ENCODE measurements at regions not wholly inside any gene's neighbourhood (a gene's known extent, or its start where the extent isn't known, plus 50 kb on each side); places are given as distances from the start of the nearest gene placed in this dataset.
A peak's percentile ranks its signal among the peaks of the same experiment; 100 is the strongest.
"Not testable (repeated sequence)": the region's sequence is repeated elsewhere in the genome, so short reads cannot be mapped to it uniquely, and the experiment has no call there.

GRCh38 chr6:27154696-27155095 lies 92.8 kb upstream of the PRSS16 start:
- no peaks in the 10 kb centered on the region for H3K36me3 ChIP-seq (replicated peaks)
- in situ Hi-C loops (cut with MboI; ENCODE audit: low sequenced_read_pairs): loop anchor here (5.0 kb wide), 1 partner anchor 738 kb away; a partner anchor contains a TSS
- no peaks in the 10 kb centered on the region for H3K4me1 ChIP-seq
- no peak for DNase-seq (ENCODE audit: low spot score in 2 of 2)
- no peaks in the 10 kb centered on the region for H3K9me3 ChIP-seq
- H3K27me3 ChIP-seq (ENCODE audit: low read depth): no peaks in the 10 kb centered on the region
- no peak overlapping the region for H3K4me3 ChIP-seq

DNA sequence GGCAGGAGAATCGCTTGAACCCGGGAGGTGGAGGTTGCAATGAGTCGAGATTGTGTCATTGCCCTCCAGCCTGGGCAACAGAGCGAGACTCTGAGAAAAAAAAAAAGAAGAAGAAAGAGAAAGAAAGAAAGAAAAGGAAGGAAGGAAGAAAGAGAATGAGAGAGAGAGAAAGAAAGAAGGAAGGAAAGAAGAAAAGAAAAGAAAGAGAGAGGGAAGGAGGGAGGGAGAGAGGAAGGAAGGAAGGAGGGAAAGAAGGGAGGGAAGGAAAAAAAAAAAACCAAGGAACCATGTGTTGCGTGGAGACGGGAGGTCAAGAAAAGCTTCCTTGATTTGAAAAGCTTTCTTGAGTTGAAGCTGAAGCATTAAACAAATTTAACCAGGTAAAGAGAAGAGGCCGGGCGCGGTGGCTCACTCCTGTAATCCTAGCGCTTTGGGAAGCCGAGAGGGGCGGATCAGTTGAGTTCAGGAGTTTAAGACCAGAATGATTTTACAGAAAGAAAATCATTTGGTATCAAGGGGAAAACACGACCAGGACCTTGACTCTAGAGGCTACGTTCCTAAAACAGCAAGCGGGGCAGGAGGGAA lies 90.5 kb upstream of the PRSS16 start:
- Histone ChIP-seq H3K4me3 (peak overlapping the region; percentile 31), H3K36me3 (replicated peaks) (no peaks in the 10 kb centered on the region), H3K27me3 (ENCODE audit: low read depth) (no peaks in the 10 kb centered on the region), H3K9me3 (no peaks in the 10 kb centered on the region), H3K4me1 (no peaks in the 10 kb centered on the region; the same call in 1 of the 2 replicates)
- DNase-seq (ENCODE audit: low spot score in 2 of 2): peak in 1 of 2 experiments; percentile 35
- in situ Hi-C loops (cut with MboI; ENCODE audit: low sequenced_read_pairs): loop anchor here (5.0 kb wide), 1 partner anchor 735 kb away; a partner anchor contains a TSS

DNA sequence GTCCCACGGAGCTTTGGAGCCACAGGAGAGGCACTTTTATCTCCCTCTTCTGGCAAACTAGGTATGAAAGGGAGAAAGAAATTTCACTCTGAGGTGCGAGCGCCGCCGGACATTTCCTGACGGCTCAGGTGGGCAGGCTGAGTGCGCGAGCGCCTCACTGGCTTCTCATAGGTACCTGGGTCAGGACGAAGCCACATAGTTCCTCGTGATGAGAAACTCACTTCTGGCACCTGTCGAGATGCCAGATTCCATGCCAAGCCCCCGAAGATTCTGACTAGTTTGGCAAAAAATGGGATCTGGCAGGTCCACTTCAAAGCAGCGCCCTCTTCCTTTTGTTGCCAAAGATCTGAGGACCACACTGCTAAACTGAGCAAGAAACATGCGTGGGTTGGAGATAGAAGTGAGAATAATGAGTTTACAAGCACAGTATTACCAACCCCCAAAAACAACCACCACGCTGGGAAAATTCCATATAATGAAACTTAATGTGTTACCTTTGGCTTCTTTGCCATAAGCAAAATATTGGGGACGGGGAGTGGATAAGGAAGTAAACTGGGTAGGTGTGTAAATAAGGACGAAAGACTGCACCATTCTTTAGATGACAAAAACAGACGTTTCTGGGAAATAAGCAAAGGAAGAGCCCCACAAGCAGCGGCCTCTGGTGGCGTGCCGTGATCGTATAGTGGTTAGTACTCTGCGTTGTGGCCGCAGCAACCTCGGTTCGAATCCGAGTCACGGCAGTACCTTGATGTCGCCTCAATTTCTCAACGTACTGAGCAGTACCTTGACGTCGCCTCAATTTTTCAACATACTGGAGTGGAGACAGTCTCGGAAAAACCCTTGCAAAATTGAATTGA lies 89.8 kb upstream of the PRSS16 start:
- Histone ChIP-seq H3K36me3 (replicated peaks) (no peaks in the 10 kb centered on the region), H3K27me3 (ENCODE audit: low read depth) (no peaks in the 10 kb centered on the region), H3K4me3 (peak overlapping the region; percentile 31), H3K4me1 (no peaks in the 10 kb centered on the region; the same call in 1 of the 2 replicates), H3K9me3 (no peaks in the 10 kb centered on the region)
- in situ Hi-C loops (cut with MboI; ENCODE audit: low sequenced_read_pairs): loop anchor here (5.0 kb wide), 1 partner anchor 735 kb away; a partner anchor contains a TSS
- DNase-seq (ENCODE audit: low spot score in 2 of 2): peak; percentile 67 to 84

GRCh38 chr6:27158316-27158643 lies 89.2 kb upstream of the PRSS16 start:
- no peak overlapping the region; the same call in 1 of the 2 replicates for H3K4me3 ChIP-seq
- in situ Hi-C loops (cut with MboI; ENCODE audit: low sequenced_read_pairs): loop anchor here (5.0 kb wide), 1 partner anchor 734 kb away; a partner anchor contains a TSS
- DNase-seq (ENCODE audit: low spot score in 2 of 2): no peak

GRCh38 chr6:27159725-27160124 lies 87.8 kb upstream of the PRSS16 start:
- DNase-seq (ENCODE audit: low spot score in 2 of 2): no peak
- H3K36me3 ChIP-seq (replicated peaks): no peaks in the 10 kb centered on the region
- in situ Hi-C loops (cut with MboI; ENCODE audit: low sequenced_read_pairs): loop anchor here (5.0 kb wide), 1 partner anchor 733 kb away; a partner anchor contains a TSS
- no peaks in the 10 kb centered on the region; the same call in 1 of the 2 replicates for H3K4me1 ChIP-seq
- no peak overlapping the region for H3K4me3 ChIP-seq
- no peaks in the 10 kb centered on the region for H3K9me3 ChIP-seq
- no peaks in the 10 kb centered on the region for H3K27me3 ChIP-seq (ENCODE audit: low read depth)

More at GRCh38 chr6:27158316-27158643, 89.2 kb upstream of the PRSS16 start:
- H3K9me3 ChIP-seq: no peaks in the 10 kb centered on the region
- H3K27me3 ChIP-seq (ENCODE audit: low read depth): no peaks in the 10 kb centered on the region
- no peaks in the 10 kb centered on the region; the same call in 1 of the 2 replicates for H3K4me1 ChIP-seq
- H3K36me3 ChIP-seq (replicated peaks): no peaks in the 10 kb centered on the region

DNA sequence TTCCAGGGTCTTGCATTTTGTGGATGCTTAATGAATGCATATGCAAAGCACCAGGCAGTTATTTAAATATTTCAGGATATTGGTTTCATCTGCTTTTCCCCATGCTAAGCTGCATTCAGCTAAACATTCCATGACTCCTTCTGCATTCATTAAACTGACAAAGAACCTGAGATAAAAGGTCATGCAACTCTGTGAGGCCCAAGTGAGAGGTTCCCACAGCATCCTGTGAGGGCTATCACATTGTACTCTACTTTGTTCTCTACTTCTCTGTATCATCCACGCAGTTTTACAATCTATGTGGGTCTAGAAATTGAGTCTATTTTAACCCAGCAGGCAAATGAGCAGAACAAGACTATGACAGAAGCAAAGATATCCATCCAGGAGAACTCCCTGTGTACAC lies 86.4 kb upstream of the PRSS16 start:
- no peak overlapping the region for H3K4me3 ChIP-seq
- H3K4me1 ChIP-seq: no peaks in the 10 kb centered on the region; the same call in 1 of the 2 replicates
- no peak for DNase-seq (ENCODE audit: low spot score in 2 of 2)
- H3K36me3 ChIP-seq (replicated peaks): no peaks in the 10 kb centered on the region
- no peaks in the 10 kb centered on the region for H3K9me3 ChIP-seq
- in situ Hi-C loops (cut with MboI; ENCODE audit: low sequenced_read_pairs): no loop called here
- no peaks in the 10 kb centered on the region for H3K27me3 ChIP-seq (ENCODE audit: low read depth)

GRCh38 chr6:27161603-27161945 lies 85.9 kb upstream of the PRSS16 start:
- no peaks in the 10 kb centered on the region for H3K36me3 ChIP-seq (replicated peaks)
- H3K4me1 ChIP-seq: no peaks in the 10 kb centered on the region; the same call in 1 of the 2 replicates
- DNase-seq (ENCODE audit: low spot score in 2 of 2): no peak
- no peaks in the 10 kb centered on the region for H3K27me3 ChIP-seq (ENCODE audit: low read depth)
- in situ Hi-C loops (cut with MboI; ENCODE audit: low sequenced_read_pairs): no loop called here
- no peak overlapping the region for H3K4me3 ChIP-seq
- no peaks in the 10 kb centered on the region for H3K9me3 ChIP-seq

DNA sequence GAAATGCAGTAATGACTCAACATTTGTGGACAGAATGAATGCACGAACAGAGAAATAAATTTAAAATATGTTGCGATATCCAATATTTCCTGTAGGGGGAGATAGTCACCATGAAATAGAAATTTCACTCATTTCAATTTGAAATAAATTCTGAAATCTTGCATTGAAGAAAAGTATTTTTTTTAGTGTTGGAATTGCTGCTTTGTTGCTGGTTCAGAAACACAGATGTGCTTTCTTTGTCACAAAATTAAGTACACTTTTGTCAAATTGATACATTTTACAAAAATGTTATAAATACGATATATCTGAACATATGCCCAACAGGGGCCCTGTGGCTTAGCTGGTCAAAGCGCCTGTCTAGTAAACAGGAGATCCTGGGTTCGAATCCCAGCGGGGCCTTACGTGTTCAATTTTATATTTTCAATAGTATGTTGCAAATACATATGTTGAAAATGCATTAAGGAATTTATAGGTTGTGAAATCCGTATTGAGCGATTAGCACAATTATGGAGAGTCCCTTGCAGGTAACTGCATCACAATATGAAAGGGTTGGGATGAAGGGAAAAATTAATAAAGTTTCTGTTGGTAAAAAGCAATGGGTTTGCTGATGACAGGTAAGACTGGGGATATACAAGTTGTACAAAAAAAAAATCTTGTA lies 85.4 kb upstream of the PRSS16 start:
- no peaks in the 10 kb centered on the region for H3K36me3 ChIP-seq (replicated peaks)
- H3K4me3 ChIP-seq: no peak overlapping the region
- no peaks in the 10 kb centered on the region for H3K27me3 ChIP-seq (ENCODE audit: low read depth)
- DNase-seq (ENCODE audit: low spot score in 2 of 2): peak; percentile 51 to 78
- no peaks in the 10 kb centered on the region for H3K9me3 ChIP-seq
- H3K4me1 ChIP-seq: no peaks in the 10 kb centered on the region; the same call in 1 of the 2 replicates
- in situ Hi-C loops (cut with MboI; ENCODE audit: low sequenced_read_pairs): no loop called here

- no peaks in the 10 kb centered on the region; the same call in 1 of the 2 replicates for H3K4me1 ChIP-seq
- H3K36me3 ChIP-seq (replicated peaks): no peaks in the 10 kb centered on the region
- DNase-seq (ENCODE audit: low spot score in 2 of 2): no peak
- no peaks in the 10 kb centered on the region for H3K9me3 ChIP-seq
- in situ Hi-C loops (cut with MboI; ENCODE audit: low sequenced_read_pairs): no loop called here
- H3K4me3 ChIP-seq: no peak overlapping the region
- H3K27me3 ChIP-seq (ENCODE audit: low read depth): no peaks in the 10 kb centered on the region
Observed at GRCh38 chr6:27163834-27164233, 83.7 kb upstream of the PRSS16 start.

DNA sequence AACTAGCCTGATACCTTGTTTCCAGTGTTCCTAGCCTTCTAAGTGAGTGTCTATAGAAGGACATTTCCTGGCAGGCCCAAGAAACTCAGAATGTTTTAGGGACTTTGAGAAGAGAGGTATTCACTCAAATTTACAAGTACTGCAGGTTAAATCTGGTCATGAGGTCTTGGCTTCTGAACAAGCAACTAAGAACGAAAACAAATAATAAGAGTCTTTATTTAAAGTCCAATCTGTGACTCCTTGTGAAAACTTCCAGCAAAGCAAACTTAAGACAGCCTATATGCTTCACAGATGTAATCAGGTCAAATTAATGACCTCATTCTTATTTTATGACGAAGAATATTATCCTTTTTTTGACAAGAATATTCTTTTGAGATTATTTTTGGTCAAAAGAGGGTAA lies 79.4 kb upstream of the PRSS16 start:
- no peaks in the 10 kb centered on the region for H3K27me3 ChIP-seq (ENCODE audit: low read depth)
- no peak for DNase-seq (ENCODE audit: low spot score in 2 of 2)
- H3K36me3 ChIP-seq (replicated peaks): no peaks in the 10 kb centered on the region
- no peak overlapping the region for H3K4me3 ChIP-seq
- in situ Hi-C loops (cut with MboI; ENCODE audit: low sequenced_read_pairs): no loop called here
- no peaks in the 10 kb centered on the region for H3K4me1 ChIP-seq
- no peaks in the 10 kb centered on the region for H3K9me3 ChIP-seq

DNA sequence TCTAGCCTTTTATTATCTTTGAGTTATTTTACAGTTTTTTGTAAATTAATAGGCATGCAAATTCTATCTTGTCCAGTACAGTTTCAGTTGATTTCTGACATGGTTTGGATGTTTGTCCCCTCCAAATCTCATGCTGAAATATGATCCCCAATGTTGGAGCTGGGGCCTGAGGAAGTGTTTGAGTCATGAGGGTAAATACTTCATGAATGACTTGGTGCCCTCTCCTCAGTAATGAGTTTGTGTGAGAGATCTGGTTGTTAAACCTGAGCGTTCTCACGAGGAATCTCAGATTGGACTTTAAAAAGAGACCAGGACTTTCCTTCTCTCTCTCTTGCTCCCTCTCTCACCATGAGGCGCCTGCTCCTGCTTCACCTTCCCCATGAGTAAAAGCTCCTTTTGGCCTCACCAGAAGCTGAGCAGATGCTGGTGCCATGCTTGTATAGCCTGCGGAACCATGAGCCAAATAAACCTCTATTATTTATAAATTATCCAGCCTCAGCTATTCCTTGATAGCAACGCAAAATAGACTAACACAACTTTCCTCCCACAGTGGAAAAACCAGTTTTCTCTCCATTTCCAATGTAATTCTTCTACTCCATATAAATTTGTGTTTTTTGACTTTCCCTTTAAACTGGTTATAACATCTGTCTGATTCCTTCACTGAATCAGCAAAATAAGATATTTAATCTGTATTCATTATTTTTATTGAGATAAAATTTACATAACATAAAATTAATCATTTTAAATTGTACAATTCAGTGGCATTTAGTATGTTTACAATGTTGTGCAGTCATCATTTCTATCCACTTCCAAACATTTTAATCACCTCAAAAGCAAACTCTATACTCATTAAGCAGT lies 78.7 kb upstream of the PRSS16 start:
- Histone ChIP-seq H3K36me3 (replicated peaks) (no peaks in the 10 kb centered on the region), H3K9me3 (no peaks in the 10 kb centered on the region), H3K4me1 (no peaks in the 10 kb centered on the region), H3K4me3 (no peak overlapping the region), H3K27me3 (ENCODE audit: low read depth) (no peaks in the 10 kb centered on the region)
- DNase-seq (ENCODE audit: low spot score in 2 of 2): no peak
- in situ Hi-C loops (cut with MboI; ENCODE audit: low sequenced_read_pairs): no loop called here

GRCh38 chr6:27172524-27173231 lies 74.8 kb upstream of the PRSS16 start:
- in situ Hi-C loops (cut with MboI; ENCODE audit: low sequenced_read_pairs); H3K27me3 ChIP-seq (ENCODE audit: low read depth); DNase-seq (ENCODE audit: low spot score in 2 of 2); H3K4me1 ChIP-seq; H3K4me3 ChIP-seq; H3K9me3 ChIP-seq; H3K36me3 ChIP-seq (replicated peaks): not testable (repeated sequence)

GRCh38 chr6:27173232-27173601 lies 74.3 kb upstream of the PRSS16 start:
- H3K4me3 ChIP-seq; H3K27me3 ChIP-seq (ENCODE audit: low read depth); DNase-seq (ENCODE audit: low spot score in 2 of 2); H3K9me3 ChIP-seq; in situ Hi-C loops (cut with MboI; ENCODE audit: low sequenced_read_pairs); H3K4me1 ChIP-seq; H3K36me3 ChIP-seq (replicated peaks): not testable (repeated sequence)

Data from HAP-1 (cell line).